Heart left ventricle (tissue), 13 donors: ENCODE measurements at regions not wholly inside any gene's neighbourhood (a gene's known extent, or its start where the extent isn't known, plus 50 kb on each side); places are given as distances from the start of the nearest gene placed in this dataset.

Source experiments
- CTCF ChIP-seq, 12 donors: fragments of 200-600 bp; sonication (generic) in 4 of 12; IDR thresholded peaks; one replicate each; pipeline versions ENCODE4 v1.5.0 to v1.8.0; 2018 to 2022; ENCODE audit warnings: antibody characterized with exemption in 12 of 12, mild to moderate bottlenecking in 5 of 12
- POLR2A ChIP-seq, 2 donors: fragments of 450-650 bp; IDR thresholded peaks; one replicate each; pipeline ENCODE4 v1.6.1; 2017; ENCODE audit warnings: antibody characterized with exemption in 2 of 2, mild to moderate bottlenecking in 2 of 2, moderate library complexity in 2 of 2
- donor health status: ischemic (EF 13 %, LVEDD 7.1; RV severe dilation, severe dysfunction).
- donor health status: DM: no; HTN: yes; CAD: no.
- donor health status: DM: no; HTN: no; CAD: no.
- donor health status: ischemic (EF 25% LVEDD 6.9; RV normal size, moderate dysfunction).
- donor health status: ischemic (EF 25% LVEDD 5.7; RV mildly dilated, moderate dysfunction).
- donor health status: ischemic (EF 35%, LVEDD 5.7; RV mildly dilated, moderate dysfunction).
- donor health status: nonischemic (EF 11% LVEDD 7.7; RV severe dilation, severe dysfunction).
- donor health status: DM: yes; HTN: yes; CAD: no.
- donor health status: PGD.
- donor health status: ischemic (EF 29% LVEDD 5.4; RV normal size, mild dysfunction).
- donor health status: nonischemic (EF 23%, LVEDD 6.1; RV moderate dilation, normal function).

DNA sequence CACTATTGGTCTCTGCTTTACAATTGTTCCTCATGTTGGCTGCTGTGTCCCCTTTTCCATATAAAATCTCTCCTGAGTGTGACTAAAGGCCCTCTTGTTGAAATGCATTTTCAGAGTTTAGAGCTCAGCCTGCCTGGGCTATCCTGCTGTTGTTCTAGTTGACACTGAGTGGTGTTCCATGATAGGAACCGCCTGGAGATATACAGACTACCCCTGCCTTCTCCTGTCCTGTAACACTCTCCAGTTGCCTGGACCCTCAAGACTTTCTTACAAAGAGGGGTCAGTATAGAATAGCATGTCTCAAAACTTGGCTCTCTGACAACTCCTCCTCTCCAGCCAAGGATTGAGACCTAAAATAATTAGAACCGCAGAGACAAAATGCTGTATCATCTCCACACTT, 152.0 kb upstream of the POU3F1 start:
- TF ChIP-seq CTCF (IDR thresholded peaks at IDR 0.05), result no peak
- TF ChIP-seq POLR2A (IDR thresholded peaks at IDR 0.05), result no peak
